WTC11 (cell line): ENCODE measurements at regions not wholly inside any gene's neighbourhood (a gene's known extent, or its start where the extent isn't known, plus 50 kb on each side); places are given as distances from the start of the nearest gene placed in this dataset.
"Not testable (repeated sequence)": the region's sequence is repeated elsewhere in the genome, so short reads cannot be mapped to it uniquely, and the experiment has no call there.

Experiments used
- CTCF ChIP-seq: fragments of 200-600 bp; IDR thresholded peaks from 2 replicates; pipeline ENCODE4 v1.8.0; 2022; ENCODE audit warnings: antibody characterized with exemption
- E2F1 ChIP-seq: sonication (generic); formaldehyde crosslinking; IDR thresholded peaks from 2 replicates; pipeline ENCODE4 v1.8.0; 2022; ENCODE audit warnings: mild to moderate bottlenecking, missing genetic modification reagents
- HMGXB4 ChIP-seq: sonication (generic); formaldehyde crosslinking; IDR thresholded peaks from 2 replicates; pipeline ENCODE4 v1.8.1; 2023; ENCODE audit warnings: mild to moderate bottlenecking, moderate library complexity, missing genetic modification reagents
- SMAD3 ChIP-seq: sonication (generic); formaldehyde crosslinking; IDR thresholded peaks from 2 replicates; pipeline ENCODE4 v1.8.0; 2022; ENCODE audit warnings: missing genetic modification reagents, mild to moderate bottlenecking, borderline replicate concordance
- SOX15 ChIP-seq: fragments of 250-450 bp; sonication (Bioruptor Pico); IDR thresholded peaks from 2 replicates; pipeline ENCODE4 v1.9.0; 2021; ENCODE audit warnings: mild to moderate bottlenecking
- SP1 ChIP-seq: sonication (generic); formaldehyde crosslinking; conservative IDR thresholded peaks from 2 replicates; pipeline ENCODE4 v1.8.1; 2022; ENCODE audit warnings: missing genetic modification reagents
- ZNF512 ChIP-seq: sonication (generic); formaldehyde crosslinking; IDR thresholded peaks from 2 replicates; pipeline ENCODE4 v1.8.1; 2022; ENCODE audit warnings: missing genetic modification reagents, borderline replicate concordance
- TF ChIP-seq, protein P1 (sequence below): sonication (generic); formaldehyde crosslinking; IDR thresholded peaks from 2 replicates; pipeline ENCODE4 v1.8.0; 2022; ENCODE audit warnings: mild to moderate bottlenecking, missing genetic modification reagents
- TF ChIP-seq, protein P2 (sequence below): sonication (generic); formaldehyde crosslinking; IDR thresholded peaks from 2 replicates; pipeline ENCODE4 v1.8.0; 2022; ENCODE audit warnings: mild to moderate bottlenecking, missing genetic modification reagents
- TF ChIP-seq, protein P3 (sequence below): sonication (generic); formaldehyde crosslinking; IDR thresholded peaks from 2 replicates; pipeline ENCODE4 v1.8.1; 2022; ENCODE audit warnings: mild to moderate bottlenecking, missing genetic modification reagents, moderate library complexity, borderline replicate concordance
- TF ChIP-seq, protein P4 (sequence below): sonication (generic); formaldehyde crosslinking; IDR thresholded peaks from 2 replicates; pipeline ENCODE4 v1.8.1; 2023; ENCODE audit warnings: mild to moderate bottlenecking, missing genetic modification reagents
- TF ChIP-seq, protein P5 (sequence below): sonication (generic); formaldehyde crosslinking; IDR thresholded peaks from 2 replicates; pipeline ENCODE4 v1.8.1; 2023; ENCODE audit warnings: mild to moderate bottlenecking, missing genetic modification reagents, moderate library complexity

DNA sequence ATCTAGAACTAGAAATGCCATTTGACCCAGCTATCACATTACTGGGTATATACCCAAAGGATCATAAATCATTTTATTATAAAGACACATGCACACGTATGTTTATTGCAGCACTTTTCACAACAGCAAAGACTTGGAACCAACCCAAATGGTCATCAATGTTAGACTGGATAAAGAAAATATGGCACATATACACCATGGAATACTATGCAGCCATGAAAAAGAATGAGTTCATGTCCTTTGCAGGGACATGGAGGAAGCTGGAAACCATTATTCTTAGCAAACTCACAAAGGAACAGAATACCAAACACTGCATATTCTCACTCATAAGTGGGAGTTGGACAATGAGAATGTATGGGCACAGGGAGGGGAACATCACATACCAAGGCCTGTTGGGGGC is 233.7 kb downstream of the RCHY1 start:
- TF ChIP-seq, protein P1, sequence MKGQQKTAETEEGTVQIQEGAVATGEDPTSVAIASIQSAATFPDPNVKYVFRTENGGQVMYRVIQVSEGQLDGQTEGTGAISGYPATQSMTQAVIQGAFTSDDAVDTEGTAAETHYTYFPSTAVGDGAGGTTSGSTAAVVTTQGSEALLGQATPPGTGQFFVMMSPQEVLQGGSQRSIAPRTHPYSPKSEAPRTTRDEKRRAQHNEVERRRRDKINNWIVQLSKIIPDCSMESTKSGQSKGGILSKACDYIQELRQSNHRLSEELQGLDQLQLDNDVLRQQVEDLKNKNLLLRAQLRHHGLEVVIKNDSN: not testable (repeated sequence)
- TF ChIP-seq, protein P2, sequence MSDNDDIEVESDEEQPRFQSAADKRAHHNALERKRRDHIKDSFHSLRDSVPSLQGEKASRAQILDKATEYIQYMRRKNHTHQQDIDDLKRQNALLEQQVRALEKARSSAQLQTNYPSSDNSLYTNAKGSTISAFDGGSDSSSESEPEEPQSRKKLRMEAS (CRISPR knock-in tag): not testable (repeated sequence)
- TF ChIP-seq CTCF; ZNF512 (CRISPR knock-in tag); HMGXB4 (CRISPR knock-in tag); E2F1 (CRISPR knock-in tag); SOX15 (CRISPR knock-in tag); SMAD3 (CRISPR knock-in tag); SP1 (CRISPR knock-in tag): not testable (repeated sequence)
- TF ChIP-seq, protein P3, sequence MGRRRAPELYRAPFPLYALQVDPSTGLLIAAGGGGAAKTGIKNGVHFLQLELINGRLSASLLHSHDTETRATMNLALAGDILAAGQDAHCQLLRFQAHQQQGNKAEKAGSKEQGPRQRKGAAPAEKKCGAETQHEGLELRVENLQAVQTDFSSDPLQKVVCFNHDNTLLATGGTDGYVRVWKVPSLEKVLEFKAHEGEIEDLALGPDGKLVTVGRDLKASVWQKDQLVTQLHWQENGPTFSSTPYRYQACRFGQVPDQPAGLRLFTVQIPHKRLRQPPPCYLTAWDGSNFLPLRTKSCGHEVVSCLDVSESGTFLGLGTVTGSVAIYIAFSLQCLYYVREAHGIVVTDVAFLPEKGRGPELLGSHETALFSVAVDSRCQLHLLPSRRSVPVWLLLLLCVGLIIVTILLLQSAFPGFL (CRISPR knock-in tag): not testable (repeated sequence)
- TF ChIP-seq, protein P4, sequence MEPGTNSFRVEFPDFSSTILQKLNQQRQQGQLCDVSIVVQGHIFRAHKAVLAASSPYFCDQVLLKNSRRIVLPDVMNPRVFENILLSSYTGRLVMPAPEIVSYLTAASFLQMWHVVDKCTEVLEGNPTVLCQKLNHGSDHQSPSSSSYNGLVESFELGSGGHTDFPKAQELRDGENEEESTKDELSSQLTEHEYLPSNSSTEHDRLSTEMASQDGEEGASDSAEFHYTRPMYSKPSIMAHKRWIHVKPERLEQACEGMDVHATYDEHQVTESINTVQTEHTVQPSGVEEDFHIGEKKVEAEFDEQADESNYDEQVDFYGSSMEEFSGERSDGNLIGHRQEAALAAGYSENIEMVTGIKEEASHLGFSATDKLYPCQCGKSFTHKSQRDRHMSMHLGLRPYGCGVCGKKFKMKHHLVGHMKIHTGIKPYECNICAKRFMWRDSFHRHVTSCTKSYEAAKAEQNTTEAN (CRISPR knock-in tag): not testable (repeated sequence)
- TF ChIP-seq, protein P5, sequence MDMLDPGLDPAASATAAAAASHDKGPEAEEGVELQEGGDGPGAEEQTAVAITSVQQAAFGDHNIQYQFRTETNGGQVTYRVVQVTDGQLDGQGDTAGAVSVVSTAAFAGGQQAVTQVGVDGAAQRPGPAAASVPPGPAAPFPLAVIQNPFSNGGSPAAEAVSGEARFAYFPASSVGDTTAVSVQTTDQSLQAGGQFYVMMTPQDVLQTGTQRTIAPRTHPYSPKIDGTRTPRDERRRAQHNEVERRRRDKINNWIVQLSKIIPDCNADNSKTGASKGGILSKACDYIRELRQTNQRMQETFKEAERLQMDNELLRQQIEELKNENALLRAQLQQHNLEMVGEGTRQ (CRISPR knock-in tag): not testable (repeated sequence)
